ENCODE measurements at regions not wholly inside any gene's neighbourhood (a gene's known extent, or its start where the extent isn't known, plus 50 kb on each side); places are given as distances from the start of the nearest gene placed in this dataset.
"Not testable (repeated sequence)": the region's sequence is repeated elsewhere in the genome, so short reads cannot be mapped to it uniquely, and the experiment has no call there.

DNA sequence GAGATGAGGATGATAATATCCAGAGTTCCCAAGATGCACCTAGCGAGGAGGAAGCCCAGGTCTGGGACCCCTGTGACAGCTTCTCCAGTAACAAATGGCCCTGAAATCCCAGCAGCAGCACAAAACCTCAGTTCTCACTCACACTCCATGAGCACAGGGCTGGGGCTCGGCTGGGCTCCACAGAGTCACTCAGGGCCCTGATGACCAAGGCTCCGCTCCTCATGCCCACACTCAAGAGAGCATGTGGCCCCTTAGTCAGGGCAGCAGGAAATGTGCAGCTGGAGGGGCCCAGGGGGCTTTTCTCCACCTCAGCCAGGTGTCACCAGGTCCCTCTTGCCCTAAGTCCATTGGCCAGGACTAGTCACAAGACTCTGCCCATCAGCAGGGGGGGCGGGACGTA lies 242.7 kb upstream of the SFSWAP start:
- H3K4me3 ChIP-seq (ENCODE audit: low read depth, low read length): no peak overlapping the region
- WGBS (ENCODE audit: extremely low coverage, insufficient coverage, insufficient read length): no CpG with 5 or more reads among the region's 5 CpGs
- no peak overlapping the region for H4K8ac ChIP-seq (ENCODE audit: low read depth, low read length)
- no peak overlapping the region for H4K12ac ChIP-seq (ENCODE audit: low read depth, low read length)
- no peak overlapping the region for H3K4me2 ChIP-seq (ENCODE audit: low read length)
- H3K23ac ChIP-seq (ENCODE audit: low read length): no peak overlapping the region
- H2BK12ac ChIP-seq (ENCODE audit: low read length): no peak overlapping the region
- no peak overlapping the region for H3K18ac ChIP-seq (ENCODE audit: low read length)
- no peaks in the 10 kb centered on the region for H3K79me1 ChIP-seq (ENCODE audit: low read length)
- no peak overlapping the region for H3K14ac ChIP-seq (ENCODE audit: low read length)
- H2AK5ac ChIP-seq (ENCODE audit: low read length): no peak overlapping the region
- H2BK5ac ChIP-seq (ENCODE audit: low read depth, low read length, poor library complexity): no peak overlapping the region
- no peak overlapping the region for H4K91ac ChIP-seq (ENCODE audit: low read depth, low read length)
- no peak overlapping the region for H3K27ac ChIP-seq (ENCODE audit: low read depth, low read length)
- H3K4me1 ChIP-seq (ENCODE audit: control insufficient read depth in 1 of 2, insufficient read depth in 2 of 2, low read length in 2 of 2): no peaks in the 10 kb centered on the region
- no peak overlapping the region for H3K9ac ChIP-seq (ENCODE audit: low read length)
- no peaks in the 10 kb centered on the region for H3K27me3 ChIP-seq (ENCODE audit: insufficient read depth, low read length)
- H3K79me2 ChIP-seq (ENCODE audit: control insufficient read depth, insufficient read depth, low read length, poor library complexity): no peaks in the 10 kb centered on the region
- H2BK120ac ChIP-seq (ENCODE audit: insufficient read depth, low read length, poor library complexity): no peak overlapping the region
- H3K36me3 ChIP-seq (ENCODE audit: control insufficient read depth in 1 of 2, insufficient read depth in 2 of 2, low read length in 2 of 2): no peaks in the 10 kb centered on the region
- H3K4ac ChIP-seq (ENCODE audit: low read depth, low read length): no peak overlapping the region
- no peak for DNase-seq
- H2AFZ ChIP-seq (ENCODE audit: insufficient read depth, low read length, poor library complexity): no peak overlapping the region
- peaks cover 2% of the 10 kb centered on the region for H3K9me3 ChIP-seq (ENCODE audit: insufficient read depth, low read depth, low read length)

DNA sequence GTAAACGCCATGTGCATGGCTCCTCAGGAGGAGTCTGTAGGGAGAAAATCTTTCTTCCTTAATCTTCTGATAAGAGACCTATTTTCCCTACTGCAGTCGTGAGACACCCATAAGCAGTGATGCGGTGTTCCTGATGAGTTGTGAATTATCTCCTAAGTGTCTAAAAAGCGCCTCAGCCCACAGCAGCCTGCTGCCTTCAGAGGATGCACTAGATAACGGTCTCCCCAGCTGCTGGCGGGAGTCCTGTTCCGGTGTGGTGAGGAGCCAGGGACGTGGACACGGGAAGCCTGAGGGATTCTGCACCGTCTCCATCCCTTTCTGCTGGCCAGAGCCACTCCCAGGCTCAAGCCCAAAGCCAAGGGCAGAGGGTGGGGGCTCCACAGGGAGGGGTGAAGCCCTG lies 240.9 kb upstream of the SFSWAP start:
- not testable (repeated sequence) for H2BK5ac ChIP-seq (ENCODE audit: low read depth, low read length, poor library complexity); H3K4me1 ChIP-seq (ENCODE audit: control insufficient read depth in 1 of 2, insufficient read depth in 2 of 2, low read length in 2 of 2); H2BK120ac ChIP-seq (ENCODE audit: insufficient read depth, low read length, poor library complexity); H4K12ac ChIP-seq (ENCODE audit: low read depth, low read length); H2BK12ac ChIP-seq (ENCODE audit: low read length); H3K4ac ChIP-seq (ENCODE audit: low read depth, low read length); DNase-seq; H3K79me2 ChIP-seq (ENCODE audit: control insufficient read depth, insufficient read depth, low read length, poor library complexity); H3K9me3 ChIP-seq (ENCODE audit: insufficient read depth, low read depth, low read length); H3K9ac ChIP-seq (ENCODE audit: low read length); H3K27ac ChIP-seq (ENCODE audit: low read depth, low read length); H3K4me3 ChIP-seq (ENCODE audit: low read depth, low read length); H3K23ac ChIP-seq (ENCODE audit: low read length); H3K18ac ChIP-seq (ENCODE audit: low read length); H3K79me1 ChIP-seq (ENCODE audit: low read length); H3K27me3 ChIP-seq (ENCODE audit: insufficient read depth, low read length); H3K4me2 ChIP-seq (ENCODE audit: low read length); H4K91ac ChIP-seq (ENCODE audit: low read depth, low read length); H2AK5ac ChIP-seq (ENCODE audit: low read length); H3K14ac ChIP-seq (ENCODE audit: low read length); H2AFZ ChIP-seq (ENCODE audit: insufficient read depth, low read length, poor library complexity); H3K36me3 ChIP-seq (ENCODE audit: control insufficient read depth in 1 of 2, insufficient read depth in 2 of 2, low read length in 2 of 2); H4K8ac ChIP-seq (ENCODE audit: low read depth, low read length)
- no CpG with 5 or more reads among the region's 10 CpGs for WGBS (ENCODE audit: extremely low coverage, insufficient coverage, insufficient read length)

DNA sequence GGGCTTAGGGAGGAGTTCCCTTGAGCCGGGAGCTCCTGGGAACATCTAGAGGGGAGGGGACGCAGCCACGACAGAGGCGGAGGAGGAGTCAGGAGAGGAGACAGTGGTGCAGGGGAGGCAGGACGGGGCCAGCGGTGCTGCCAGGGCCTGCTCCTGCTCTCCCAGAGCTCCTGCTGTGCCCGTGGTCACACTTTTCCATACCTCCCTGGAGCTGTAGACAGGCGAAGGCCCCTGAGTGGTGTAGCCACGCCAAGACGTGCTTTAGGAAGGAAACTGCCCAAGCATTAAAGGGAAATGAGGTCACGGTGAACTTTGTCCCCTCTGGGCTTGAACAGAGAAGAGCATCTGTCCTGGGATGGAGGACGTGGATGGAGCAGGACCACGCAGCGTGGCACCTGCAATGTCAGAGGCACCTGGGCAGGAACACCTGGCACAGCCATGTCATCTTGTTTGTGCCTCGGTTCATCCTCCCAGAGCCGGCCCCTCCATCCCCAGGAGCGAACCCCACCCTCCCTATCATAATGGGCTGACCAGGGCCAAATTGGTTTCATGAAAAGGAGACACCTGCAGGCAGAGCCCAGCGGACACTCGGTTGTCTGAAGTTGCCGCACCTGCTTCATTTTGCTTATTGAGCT lies 239.5 kb upstream of the SFSWAP start:
- Histone ChIP-seq H3K4me2 (ENCODE audit: low read length) (no peak overlapping the region), H3K14ac (ENCODE audit: low read length) (no peak overlapping the region), H3K4me3 (ENCODE audit: low read depth, low read length) (no peak overlapping the region), H4K12ac (ENCODE audit: low read depth, low read length) (no peak overlapping the region), H3K4ac (ENCODE audit: low read depth, low read length) (no peak overlapping the region), H2BK12ac (ENCODE audit: low read length) (no peak overlapping the region), H3K18ac (ENCODE audit: low read length) (no peak overlapping the region), H3K27me3 (ENCODE audit: insufficient read depth, low read length) (no peaks in the 10 kb centered on the region), H3K79me2 (ENCODE audit: control insufficient read depth, insufficient read depth, low read length, poor library complexity) (no peaks in the 10 kb centered on the region), H2BK120ac (ENCODE audit: insufficient read depth, low read length, poor library complexity) (no peak overlapping the region), H3K4me1 (ENCODE audit: control insufficient read depth in 1 of 2, insufficient read depth in 2 of 2, low read length in 2 of 2) (no peaks in the 10 kb centered on the region), H3K23ac (ENCODE audit: low read length) (no peak overlapping the region), H2AK5ac (ENCODE audit: low read length) (no peak overlapping the region), H3K27ac (ENCODE audit: low read depth, low read length) (no peak overlapping the region), H3K79me1 (ENCODE audit: low read length) (no peaks in the 10 kb centered on the region), H4K91ac (ENCODE audit: low read depth, low read length) (no peak overlapping the region), H2AFZ (ENCODE audit: insufficient read depth, low read length, poor library complexity) (no peak overlapping the region), H3K9me3 (ENCODE audit: insufficient read depth, low read depth, low read length) (peaks cover 2% of the 10 kb centered on the region), H4K8ac (ENCODE audit: low read depth, low read length) (no peak overlapping the region), H3K36me3 (ENCODE audit: control insufficient read depth in 1 of 2, insufficient read depth in 2 of 2, low read length in 2 of 2) (no peaks in the 10 kb centered on the region), H2BK5ac (ENCODE audit: low read depth, low read length, poor library complexity) (no peak overlapping the region), H3K9ac (ENCODE audit: low read length) (no peak overlapping the region)
- WGBS (ENCODE audit: extremely low coverage, insufficient coverage, insufficient read length): no CpG with 5 or more reads among the region's 20 CpGs
- DNase-seq: no peak

DNA sequence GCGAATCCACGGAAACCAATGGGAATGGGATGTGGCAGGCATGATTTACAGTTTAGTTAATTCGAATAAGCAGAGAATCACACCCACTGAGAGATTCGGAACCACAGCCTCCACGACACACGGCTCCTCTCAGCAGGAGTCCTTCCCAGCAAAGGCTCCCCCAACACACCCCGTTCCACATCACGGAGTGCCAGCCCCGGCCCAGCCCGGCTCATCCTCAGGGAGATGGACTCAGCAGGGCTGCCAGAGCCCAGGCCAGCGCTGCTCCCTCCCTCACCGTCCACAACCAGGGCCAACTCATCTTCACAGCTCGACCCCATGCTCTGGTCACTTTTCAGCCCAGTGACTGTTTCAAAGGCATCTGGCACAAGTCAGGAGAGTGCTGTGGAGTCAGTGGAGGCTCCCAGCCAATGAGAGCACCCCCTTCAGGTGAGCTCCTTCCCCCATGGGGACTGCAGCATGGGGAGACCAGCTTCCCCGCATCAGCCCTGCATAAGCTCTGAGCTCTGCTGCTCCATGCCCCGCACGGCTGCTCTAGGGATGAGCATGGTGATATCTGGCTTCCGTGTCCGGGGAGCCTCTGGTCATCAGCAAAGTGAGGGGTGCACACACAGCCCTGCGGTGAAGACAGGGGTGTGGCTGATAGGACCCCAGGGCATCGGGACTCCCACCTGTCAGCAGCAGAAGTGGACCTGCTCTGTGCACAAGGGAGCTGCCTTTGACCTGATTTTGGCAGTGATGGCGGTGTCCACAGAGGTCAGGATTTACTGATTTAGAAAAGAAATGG lies 238.8 kb upstream of the SFSWAP start:
- H2BK5ac ChIP-seq (ENCODE audit: low read depth, low read length, poor library complexity): no peak overlapping the region
- H2BK120ac ChIP-seq (ENCODE audit: insufficient read depth, low read length, poor library complexity): no peak overlapping the region
- no peak overlapping the region for H4K12ac ChIP-seq (ENCODE audit: low read depth, low read length)
- no peak overlapping the region for H2BK12ac ChIP-seq (ENCODE audit: low read length)
- WGBS (ENCODE audit: extremely low coverage, insufficient coverage, insufficient read length): no CpG with 5 or more reads among the region's 21 CpGs
- H2AK5ac ChIP-seq (ENCODE audit: low read length): no peak overlapping the region
- no peaks in the 10 kb centered on the region for H3K4me1 ChIP-seq (ENCODE audit: control insufficient read depth in 1 of 2, insufficient read depth in 2 of 2, low read length in 2 of 2)
- no peak overlapping the region for H3K4ac ChIP-seq (ENCODE audit: low read depth, low read length)
- H3K4me3 ChIP-seq (ENCODE audit: low read depth, low read length): no peak overlapping the region
- H3K9ac ChIP-seq (ENCODE audit: low read length): no peak overlapping the region
- no peaks in the 10 kb centered on the region for H3K79me1 ChIP-seq (ENCODE audit: low read length)
- no peaks in the 10 kb centered on the region for H3K36me3 ChIP-seq (ENCODE audit: control insufficient read depth in 1 of 2, insufficient read depth in 2 of 2, low read length in 2 of 2)
- no peak for DNase-seq
- no peak overlapping the region for H3K18ac ChIP-seq (ENCODE audit: low read length)
- H4K8ac ChIP-seq (ENCODE audit: low read depth, low read length): no peak overlapping the region
- no peaks in the 10 kb centered on the region for H3K79me2 ChIP-seq (ENCODE audit: control insufficient read depth, insufficient read depth, low read length, poor library complexity)
- H2AFZ ChIP-seq (ENCODE audit: insufficient read depth, low read length, poor library complexity): no peak overlapping the region
- no peak overlapping the region for H3K27ac ChIP-seq (ENCODE audit: low read depth, low read length)
- H3K4me2 ChIP-seq (ENCODE audit: low read length): no peak overlapping the region
- no peak overlapping the region for H3K14ac ChIP-seq (ENCODE audit: low read length)
- no peaks in the 10 kb centered on the region for H3K9me3 ChIP-seq (ENCODE audit: insufficient read depth, low read depth, low read length)
- no peaks in the 10 kb centered on the region for H3K27me3 ChIP-seq (ENCODE audit: insufficient read depth, low read length)
- no peak overlapping the region for H3K23ac ChIP-seq (ENCODE audit: low read length)
- no peak overlapping the region for H4K91ac ChIP-seq (ENCODE audit: low read depth, low read length)

All from trophoblast cell (in vitro differentiated cells and primary cell).